Activated CD4-positive, alpha-beta T cell treated with anti-CD3 and anti-CD28 coated beads for 1 hour (primary cell): ENCODE measurements at regions not wholly inside any gene's neighbourhood (a gene's known extent, or its start where the extent isn't known, plus 50 kb on each side); places are given as distances from the start of the nearest gene placed in this dataset.

Experiments
- DNase-seq: peaks from one replicate; pipeline ENCODE4 v3.0.0-alpha.2; 2020

DNA sequence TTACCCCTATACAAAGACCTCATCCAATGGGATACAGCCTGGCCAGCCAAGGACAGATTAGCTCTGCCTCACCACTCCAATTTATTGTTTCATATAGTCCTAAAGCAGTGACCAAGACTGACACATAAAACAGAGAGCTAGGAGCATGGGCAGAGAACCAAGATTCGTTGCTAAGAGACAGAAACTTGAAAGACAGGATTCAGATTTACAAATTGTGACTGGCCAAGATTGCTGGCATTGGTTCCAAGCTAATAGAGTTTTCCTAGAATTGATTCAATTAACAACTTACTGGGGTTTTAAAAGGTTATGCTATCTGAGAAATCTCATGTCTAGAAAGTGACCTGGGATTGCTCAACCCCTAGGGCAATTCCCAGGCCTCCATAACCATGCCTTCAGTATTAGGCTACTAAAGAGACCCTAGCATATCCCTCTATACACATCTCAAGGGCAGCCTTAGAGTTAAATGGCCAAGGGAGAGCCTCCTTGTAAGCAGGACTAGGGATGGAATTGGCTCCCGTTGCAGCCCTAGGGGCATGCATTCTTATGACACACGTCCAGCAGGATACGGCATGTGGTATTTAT is 75.6 kb downstream of the ICOS start:
- DNase-seq = no peak

DNA sequence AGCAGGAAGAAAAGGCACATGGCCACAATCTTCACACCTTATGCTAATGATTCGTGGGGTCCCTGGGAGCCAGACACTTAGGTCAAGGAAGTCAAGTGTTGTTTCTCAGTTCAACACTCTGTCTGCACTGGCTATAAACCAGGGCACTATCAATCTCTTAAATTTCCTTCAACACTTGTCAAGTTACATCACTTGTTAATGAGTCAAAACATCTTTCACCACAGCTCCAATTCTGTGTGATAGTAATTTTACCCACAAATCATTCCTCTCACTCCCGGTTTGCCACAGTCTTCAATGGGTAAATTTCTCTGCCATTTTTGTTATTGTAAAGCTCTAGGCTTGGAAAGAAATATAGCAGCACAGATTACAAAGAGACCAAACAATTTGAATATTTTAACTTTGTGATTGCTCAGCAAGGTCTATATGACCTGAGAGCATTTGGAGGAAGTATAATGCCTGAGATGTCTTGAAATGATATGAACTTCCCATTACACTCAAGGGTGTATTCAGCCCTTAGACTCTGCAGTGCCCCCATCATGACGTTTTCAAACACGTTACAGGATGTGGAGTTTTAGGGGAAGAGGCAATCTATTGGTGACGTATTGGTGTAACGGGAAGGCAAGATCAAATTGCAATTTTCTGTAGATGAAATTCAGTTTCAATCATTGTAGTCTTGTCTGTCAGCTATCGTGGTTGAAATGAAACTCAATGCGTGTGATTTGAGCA is 78.7 kb downstream of the ICOS start:
- no peak for DNase-seq

DNA sequence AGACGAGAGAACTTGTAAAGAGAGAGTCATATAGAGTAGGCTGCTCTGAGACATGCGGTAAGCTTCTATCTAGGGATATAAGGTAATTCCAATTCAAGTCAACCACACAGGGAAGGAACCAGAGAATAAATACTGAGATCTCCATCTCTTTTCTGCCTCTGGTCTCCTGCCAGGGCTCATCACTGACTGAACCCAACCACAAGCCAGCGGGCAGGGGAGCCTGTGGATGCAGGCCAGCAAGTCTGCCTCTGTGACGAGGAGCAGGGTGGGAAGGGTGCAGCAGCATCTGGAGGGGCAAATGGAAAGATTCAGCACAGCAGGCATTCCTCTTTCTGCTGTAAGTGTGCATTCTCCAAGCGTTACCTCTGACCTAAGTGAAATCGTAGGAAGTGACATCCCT is 82.2 kb downstream of the ICOS start:
- no peak for DNase-seq

DNA sequence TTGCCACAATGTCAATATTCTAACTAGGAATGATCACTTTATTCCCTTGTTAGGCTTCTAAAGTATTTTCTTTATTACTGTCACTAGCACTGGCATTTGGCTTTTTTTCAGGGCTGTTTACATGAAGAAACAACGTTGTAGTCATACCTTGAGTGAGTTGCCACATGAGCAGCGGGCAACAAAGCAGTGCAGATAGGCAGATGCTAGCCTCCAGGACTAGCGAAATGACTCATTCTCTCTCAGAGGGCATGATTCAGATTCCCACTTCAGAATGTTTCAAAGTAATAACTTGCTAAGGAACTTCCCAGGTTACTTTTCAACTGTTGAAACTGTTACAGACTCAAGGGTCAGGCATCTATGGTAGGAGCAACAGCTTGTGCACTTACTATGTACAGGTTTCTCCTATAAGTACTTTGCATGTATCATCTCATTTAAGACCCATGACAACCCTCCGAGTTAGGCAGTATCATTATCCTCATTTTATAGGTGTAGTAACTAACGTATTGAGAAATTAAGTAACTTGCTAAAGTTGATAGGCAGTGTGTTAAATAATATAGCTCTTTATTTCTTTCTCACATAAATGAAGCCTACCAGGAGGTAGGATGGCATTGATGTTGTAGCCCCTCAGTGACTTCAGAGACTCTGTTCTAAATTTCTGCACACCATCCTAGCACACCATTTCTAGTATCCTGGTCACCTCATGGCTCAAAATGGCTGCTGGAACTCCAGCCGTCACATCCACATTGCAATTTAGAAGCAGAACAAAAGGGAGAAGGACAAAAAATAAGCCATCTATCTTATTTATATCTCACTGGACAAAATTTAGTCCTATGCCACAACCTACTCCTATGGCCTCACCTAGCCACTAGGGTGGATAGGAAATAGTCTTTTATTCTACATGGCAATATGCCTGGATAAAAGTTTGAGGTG is 83.3 kb downstream of the ICOS start:
- no peak for DNase-seq

DNA sequence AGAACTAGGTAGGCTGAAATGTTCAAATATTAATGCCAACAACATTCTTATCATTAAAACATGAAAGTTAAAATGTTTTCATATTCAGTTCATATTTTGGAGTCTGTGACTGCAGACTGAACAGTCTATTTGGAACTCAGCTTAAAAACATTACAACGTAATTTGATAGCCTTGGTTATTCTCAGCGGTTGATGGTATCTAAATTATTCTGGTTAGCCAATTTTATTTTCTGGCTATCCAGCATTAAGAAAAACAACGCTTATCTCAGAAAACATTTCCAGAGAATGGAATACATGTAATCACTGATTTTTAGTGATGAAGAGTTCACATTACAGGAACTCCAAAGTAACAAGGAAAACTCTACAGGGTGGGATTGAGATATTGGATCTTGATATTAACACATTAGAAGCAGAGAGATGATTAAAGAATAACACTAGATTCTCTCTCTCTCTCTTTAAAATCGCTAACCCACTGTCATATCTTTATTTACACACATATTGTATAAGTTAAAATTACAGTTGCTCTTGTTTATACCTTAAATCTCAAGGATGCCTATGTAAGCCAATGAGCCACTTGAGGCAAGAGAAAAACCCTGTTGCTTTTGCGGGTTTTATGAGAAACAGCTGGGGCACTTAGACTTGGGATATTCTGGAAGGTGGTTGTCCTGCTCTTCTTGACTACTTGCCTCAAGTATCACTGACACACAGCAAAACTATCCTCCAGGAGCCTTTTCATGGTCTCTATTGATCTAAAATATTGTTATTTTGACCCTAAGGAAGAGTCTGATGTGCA is 84.9 kb downstream of the ICOS start:
- DNase-seq = no peak

DNA sequence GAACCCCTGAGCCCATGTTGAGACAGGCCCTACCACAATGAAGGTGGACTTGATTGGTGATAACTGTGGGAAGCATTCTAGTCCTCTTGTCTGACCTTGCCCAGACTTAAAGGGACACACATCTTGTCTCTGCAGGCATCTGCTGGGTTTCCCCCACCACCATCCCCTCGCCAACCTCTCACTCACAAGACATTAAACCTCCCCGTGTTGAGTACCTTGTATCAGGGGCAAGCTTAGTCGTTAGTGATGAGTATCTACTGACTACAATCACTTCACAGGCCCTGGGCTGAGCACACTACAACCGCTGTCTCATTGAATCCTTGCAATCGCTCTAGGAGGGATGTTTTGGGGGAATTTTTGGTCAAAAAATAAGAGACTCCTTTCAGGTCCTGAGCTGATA is 86.0 kb downstream of the ICOS start:
- DNase-seq = no peak

DNA sequence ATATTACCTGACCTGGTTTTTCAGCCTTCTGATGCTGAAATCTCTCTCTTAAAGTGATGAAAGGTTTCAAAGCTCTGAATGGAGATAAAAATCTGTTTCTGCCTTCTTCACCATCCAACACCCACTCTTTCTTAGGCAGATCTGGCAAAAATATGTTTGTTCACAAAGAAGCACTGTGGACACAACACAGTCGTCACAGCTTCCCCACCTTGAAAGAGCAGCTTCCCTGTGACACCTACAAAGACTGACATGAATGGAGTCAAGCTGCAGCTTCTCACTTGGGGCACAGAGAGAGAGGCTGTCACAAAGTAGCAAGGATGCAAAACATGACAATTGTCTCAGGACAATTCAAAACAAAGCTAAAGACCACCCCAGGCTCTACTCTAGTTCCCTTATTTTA is 86.5 kb downstream of the ICOS start:
- no peak for DNase-seq

DNA sequence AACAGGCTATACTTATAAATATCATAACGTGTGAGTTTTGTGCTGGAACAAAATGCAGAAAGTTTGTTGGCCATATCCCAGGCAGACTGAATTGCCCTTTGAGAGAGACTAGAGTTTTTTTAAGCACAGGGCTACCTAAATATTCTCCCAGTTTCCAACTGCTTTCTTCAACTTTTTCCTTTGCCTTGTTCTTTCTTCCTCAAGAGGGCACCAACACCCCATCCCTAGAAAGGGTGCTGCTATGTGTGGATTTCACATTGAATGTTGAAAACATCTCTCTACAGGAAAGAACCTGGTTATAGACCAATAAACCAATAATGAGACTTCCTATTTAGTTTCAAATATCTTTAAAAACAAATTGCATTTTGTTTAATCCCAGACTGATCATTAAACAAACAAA is 87.9 kb downstream of the ICOS start:
- DNase-seq = no peak

DNA sequence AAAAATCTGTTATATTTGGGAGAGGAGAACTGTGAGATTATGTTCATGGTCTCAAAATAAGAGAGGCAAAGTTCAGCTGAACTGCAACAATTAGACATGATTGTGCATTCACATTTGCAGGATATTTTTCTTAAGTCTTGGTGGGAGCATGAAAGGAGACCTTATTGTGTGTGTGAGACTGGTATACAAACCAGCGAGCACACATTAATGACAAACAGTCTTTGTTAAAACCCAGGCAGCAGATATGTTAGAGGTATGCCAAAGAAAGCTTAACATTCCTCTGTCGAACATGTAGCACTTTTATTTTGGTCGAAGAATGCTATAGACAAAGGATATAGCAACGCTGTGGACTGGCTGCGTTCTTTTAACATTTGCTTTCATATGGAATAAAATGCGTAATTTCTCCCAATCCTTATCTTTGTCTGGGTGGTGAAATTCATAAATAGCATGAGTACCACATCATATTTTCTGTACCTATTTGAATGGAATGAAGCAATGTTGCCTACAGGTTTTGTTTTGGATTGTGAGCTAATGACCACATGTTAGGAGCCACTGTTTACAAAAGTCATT is 88.4 kb downstream of the ICOS start:
- DNase-seq = no peak

DNA sequence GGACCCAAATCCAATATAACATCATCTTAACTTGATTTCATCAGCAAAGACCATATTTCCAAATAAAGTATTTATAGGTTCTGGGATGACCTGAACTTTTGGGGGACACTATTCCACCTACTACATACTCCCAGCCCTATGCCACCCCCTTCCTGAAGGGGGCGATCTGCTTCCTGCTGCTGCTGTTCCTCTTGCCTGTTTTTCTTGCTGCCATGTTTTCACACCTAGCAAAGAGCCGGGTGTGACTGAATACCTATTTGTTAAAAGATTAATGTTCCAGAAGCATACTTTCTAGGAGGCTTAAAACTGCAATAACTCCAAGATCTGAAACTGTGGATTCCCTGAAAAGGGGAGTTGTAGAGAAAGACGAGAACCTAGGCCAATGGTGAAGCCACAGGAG is 89.7 kb downstream of the ICOS start:
- DNase-seq = no peak

DNA sequence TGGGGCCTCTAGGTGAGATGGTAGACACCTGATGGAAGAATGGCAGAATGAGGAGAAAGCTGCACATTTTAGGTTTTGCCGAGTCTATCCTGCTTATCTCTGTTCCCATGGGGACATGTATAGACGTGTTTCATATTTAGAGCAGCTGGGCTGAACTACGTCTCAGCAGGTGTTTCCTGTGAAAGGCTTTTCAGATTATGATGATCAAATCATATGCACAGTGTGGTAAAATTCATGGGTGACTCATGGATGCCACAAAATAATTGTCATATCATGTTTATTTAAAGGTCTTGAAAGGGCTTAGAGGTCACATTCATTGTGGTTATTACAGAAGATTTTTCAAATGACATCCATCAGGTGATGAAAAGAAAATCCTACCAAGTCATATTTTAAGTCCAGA is 90.5 kb downstream of the ICOS start:
- no peak for DNase-seq

DNA sequence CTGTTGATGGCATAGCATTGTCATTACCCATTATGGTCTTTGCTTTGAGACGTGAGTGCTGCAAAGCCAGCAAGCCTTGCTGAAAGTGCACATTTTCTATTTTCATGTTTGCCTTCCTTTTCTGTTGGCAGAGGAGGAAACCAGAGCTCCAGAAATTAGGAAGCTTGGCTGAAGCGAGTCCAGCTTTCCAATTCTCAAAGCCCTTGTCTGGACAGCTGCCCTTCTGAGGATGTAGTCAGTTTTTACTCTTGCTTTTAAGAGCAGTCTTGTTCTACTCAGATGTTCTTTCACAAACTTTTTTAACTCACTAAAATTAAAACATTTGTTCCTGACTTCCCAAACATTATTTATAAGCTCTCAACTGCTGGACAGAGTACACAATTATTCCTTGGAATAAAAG is 93.8 kb downstream of the ICOS start:
- DNase-seq = no peak

DNA sequence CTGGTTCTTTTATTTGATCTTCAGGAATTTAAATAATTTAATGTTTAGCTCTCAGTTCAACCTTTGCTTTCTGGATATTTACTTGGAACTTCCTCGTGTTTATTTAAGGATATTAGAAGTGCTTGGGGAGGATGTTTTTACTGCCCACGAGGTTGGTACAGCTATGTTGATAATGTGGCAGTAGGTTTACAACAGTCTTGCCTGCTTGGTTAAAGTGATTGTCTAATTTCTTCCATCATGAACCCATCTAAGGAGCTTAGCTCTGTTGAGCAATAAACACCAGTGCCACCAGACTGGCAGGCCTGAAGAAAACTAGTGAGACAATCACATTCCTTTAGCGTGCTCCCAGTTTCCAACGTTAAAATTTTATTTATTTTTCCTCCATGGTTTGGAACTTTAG is 94.5 kb downstream of the ICOS start:
- DNase-seq = no peak

DNA sequence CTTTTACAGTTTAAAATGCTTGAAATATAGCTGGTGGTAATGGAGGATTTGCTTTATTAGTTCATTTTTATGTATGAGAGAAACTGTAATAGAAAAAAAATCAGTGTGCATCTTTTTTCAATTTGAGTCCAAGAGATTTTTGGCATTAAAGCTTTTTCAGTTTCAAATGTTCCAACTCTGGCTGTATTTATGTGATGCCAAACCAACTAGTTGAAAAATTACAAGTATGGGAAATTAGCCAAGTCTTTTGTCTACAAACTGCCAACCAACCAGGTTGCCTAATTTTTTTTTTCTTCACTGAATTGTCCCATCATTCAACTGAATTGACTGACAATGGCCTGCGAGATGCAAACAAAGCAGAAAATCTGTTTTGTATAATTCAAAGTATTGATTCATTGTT is 95.7 kb downstream of the ICOS start:
- DNase-seq = no peak

DNA sequence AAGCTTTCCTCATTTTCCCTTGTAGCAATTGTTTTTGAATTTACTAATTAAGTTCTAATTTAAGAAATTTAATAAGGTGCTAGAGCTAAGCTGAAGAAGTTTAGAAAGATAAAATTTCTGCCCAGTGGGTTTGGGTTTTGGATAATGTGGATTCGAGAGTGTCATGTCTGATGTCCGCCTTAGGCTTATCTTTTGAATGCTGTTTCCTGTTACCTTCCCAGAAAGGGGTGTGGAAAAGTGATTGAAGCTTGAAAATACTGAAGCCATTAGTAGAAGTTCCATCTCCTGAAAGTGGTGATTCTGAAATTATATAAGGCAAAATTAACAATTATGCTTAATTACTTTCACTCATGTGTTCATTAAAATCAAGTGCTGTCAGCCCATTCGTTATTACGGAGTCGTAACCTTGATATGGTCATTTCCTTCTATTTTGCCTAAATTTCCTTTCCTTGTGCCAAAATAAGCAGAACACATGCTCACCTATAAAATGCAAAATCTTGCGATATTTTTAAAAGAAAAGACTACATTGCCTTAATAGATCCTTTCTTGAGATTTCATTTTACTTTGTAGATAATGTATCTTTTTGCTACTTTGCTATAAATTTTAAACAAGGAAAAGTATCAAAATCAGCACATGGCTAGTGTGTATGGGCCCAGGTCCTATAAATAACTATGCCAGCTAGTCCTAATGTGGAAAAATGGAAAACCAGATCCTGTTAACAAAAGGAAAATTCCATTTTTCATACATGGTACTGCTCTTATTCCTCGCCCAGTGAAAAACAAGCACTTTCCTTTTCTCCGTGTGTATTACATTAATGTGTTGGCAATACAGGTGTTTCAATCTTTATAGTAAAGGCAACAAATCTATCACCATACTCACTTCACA is 97.3 kb downstream of the ICOS start:
- DNase-seq = no peak

DNA sequence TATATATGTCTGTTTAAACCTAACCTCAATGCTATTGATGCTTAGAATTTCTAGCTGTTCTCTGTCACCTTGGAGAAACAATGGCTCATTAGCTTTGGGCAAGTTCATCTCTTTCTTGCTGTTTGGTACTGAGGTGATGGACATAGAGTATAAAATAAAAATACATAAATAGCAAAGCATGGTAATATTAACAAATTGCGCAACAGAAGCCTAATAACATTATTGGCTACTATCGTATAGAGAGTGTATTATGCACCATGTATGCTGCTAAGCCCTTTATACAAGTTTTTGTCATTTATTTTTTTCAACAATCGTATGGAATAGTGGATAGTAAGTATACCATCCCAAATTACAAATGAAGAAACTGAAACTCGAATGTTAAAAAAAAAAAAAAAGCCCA is 100.1 kb downstream of the ICOS start:
- no peak for DNase-seq

DNA sequence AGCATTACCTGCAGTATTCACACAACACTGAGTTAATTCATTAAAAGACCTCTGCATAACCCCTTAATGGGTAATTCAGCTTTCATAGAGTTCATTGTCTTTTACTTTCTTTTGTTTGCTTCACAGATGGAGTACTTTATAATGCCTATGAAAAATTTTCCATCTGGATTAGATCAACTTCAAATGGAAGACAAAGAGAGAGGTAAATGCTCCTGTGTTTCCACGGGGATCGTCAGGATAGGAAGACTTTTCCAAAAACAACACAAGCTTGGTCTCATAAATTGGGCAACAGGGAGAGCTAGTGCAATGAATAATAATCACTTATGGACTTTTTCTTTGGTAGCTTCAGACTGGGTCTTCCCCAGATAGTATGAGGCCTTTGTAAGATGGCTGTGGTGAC is 100.7 kb downstream of the ICOS start:
- DNase-seq = no peak

DNA sequence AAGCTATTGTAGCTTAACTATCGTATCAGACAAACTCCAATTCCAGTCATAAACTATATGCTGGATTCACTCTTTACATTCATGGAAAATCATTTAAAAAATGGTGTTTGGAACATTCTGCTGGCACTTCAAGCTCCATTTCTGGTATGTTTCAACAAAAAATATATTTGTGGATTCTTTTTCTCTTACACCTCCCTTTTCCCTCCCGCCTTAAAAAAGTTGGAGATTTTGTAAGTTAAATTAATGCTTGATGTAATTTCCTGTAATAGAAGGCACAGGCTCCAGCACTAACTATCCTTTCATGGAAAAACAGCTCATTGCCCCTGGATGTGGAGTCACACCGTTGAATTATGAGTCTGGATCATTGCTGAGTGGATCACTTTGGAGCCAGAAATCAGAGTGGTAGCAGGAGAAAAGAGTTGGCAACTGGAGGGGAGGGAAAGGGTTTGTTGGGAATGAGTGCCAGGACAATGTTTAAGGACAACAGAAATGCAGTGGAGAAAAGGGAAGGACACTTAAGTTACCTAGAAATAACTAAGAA is 102.8 kb downstream of the ICOS start:
- DNase-seq = no peak

DNA sequence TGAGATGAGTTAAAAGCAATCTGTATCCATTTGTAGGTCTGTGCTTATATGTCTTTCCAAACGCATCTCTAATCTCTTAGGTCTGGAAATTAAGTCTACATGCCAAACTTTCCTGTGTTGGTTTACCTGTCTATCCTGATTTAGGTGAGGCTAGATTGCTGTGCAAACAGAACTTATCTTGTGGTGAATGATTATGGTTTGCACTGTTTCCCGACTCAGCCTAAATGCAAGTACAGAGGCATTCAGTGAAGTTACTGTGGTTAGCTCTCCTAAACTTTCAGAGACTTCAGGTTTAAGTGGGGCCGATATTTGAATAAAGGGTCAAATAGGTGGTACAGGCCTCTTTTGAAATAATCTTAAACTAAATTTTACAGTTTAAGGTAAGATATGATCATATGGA is 103.5 kb downstream of the ICOS start:
- DNase-seq = no peak

DNA sequence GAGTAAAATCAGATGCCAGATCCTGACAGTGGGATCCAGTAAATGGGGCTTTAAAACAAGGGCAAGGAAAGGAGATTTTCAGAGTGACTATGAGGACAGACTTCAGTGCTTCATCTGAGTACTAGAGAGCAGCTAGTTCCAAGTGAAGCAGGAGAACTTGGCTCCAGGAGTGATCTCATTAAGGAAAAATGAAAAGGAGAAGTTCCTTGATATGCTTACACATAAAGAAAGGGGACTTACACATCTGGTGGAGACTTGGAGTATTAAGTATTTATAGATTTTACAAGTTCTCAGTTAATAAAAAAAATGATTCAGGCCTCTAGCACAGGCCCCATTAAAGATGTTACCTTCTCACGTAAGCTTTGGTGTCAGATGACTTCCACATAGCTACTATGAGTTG is 105.8 kb downstream of the ICOS start:
- no peak for DNase-seq

DNA sequence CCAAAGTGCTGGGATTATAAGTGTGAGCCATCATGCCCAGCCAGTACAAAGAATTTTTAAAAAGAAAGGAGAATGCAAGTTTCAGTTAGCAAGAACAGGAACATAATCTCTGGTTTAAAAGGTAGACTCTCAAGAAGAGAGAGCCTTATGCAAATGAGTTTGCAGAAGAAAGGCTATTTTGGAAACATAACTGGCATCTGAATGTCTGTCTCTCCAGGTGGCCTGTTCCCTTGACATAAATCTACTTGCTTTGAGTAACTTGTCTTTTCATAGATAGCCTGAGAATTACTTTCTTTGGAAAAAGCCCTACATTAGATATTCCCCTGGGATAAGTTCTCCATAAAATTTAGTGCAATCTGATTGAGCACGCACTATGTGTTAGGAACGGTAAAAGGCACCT is 109.6 kb downstream of the ICOS start:
- DNase-seq = no peak

DNA sequence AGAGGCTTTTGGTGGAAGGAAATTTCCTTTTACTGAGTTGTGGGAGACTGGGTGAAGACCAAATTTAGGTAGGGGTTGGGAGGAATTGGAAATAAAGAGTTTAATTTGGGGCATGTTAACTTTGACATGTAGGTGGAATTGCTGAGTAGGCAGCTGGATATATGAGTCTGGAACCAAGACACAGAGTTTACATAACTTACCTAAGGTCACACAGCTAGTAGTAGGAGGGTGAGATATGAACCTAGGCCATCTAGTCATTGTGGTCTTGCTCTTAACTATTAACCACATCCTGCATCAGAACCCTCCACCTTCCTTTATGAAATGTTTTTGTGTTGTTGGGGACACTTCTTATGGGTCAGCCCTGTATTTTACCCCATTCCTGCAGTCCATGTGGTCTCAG is 113.1 kb downstream of the ICOS start:
- DNase-seq = no peak
